22Rv1 (cell line): ENCODE measurements at regions not wholly inside any gene's neighbourhood (a gene's known extent, or its start where the extent isn't known, plus 50 kb on each side); places are given as distances from the start of the nearest gene placed in this dataset.

Experiments
- CTCF ChIP-seq: fragments of 450-650 bp; IDR thresholded peaks from 2 replicates; pipeline ENCODE4 v1.5.1; 2017; ENCODE audit warnings: mild to moderate bottlenecking
- ZFX ChIP-seq: fragments of 450-650 bp; IDR thresholded peaks from 2 replicates; pipeline ENCODE4 v1.6.1; 2017; ENCODE audit warnings: antibody characterized with exemption, borderline replicate concordance

GRCh38 chr15:93646193-93646592 lies 557.2 kb upstream of the RGMA start:
- no peak for TF ChIP-seq CTCF
- TF ChIP-seq ZFX = no peak
